ENCODE measurements at regions not wholly inside any gene's neighbourhood (a gene's known extent, or its start where the extent isn't known, plus 50 kb on each side); places are given as distances from the start of the nearest gene placed in this dataset.

- TF ChIP-seq POLR2A (IDR thresholded peaks at IDR 0.05), result no peak
- TF ChIP-seq, protein P1, sequence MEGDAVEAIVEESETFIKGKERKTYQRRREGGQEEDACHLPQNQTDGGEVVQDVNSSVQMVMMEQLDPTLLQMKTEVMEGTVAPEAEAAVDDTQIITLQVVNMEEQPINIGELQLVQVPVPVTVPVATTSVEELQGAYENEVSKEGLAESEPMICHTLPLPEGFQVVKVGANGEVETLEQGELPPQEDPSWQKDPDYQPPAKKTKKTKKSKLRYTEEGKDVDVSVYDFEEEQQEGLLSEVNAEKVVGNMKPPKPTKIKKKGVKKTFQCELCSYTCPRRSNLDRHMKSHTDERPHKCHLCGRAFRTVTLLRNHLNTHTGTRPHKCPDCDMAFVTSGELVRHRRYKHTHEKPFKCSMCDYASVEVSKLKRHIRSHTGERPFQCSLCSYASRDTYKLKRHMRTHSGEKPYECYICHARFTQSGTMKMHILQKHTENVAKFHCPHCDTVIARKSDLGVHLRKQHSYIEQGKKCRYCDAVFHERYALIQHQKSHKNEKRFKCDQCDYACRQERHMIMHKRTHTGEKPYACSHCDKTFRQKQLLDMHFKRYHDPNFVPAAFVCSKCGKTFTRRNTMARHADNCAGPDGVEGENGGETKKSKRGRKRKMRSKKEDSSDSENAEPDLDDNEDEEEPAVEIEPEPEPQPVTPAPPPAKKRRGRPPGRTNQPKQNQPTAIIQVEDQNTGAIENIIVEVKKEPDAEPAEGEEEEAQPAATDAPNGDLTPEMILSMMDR (IDR thresholded peaks at IDR 0.05 in 4 of 5, conservative IDR thresholded peaks at IDR 0.05 in 1 of 5), result no peak
Measured at GRCh38 chr6:14715076-14715475, 530.8 kb upstream of the JARID2 start.
